Gastroesophageal sphincter (tissue), 4 donors: ENCODE measurements at regions not wholly inside any gene's neighbourhood (a gene's known extent, or its start where the extent isn't known, plus 50 kb on each side); places are given as distances from the start of the nearest gene placed in this dataset.

Experiments
- ATAC-seq: fragments of 150-250 bp; one replicate; pipeline ENCODE4 v1.9.1; 2016; ENCODE audit warnings: mild to moderate bottlenecking, moderate library complexity
- H3K27ac ChIP-seq, 4 donors: fragments of 200-600 bp; sonication (generic) in 3 of 4; 1 replicate in 3 of 4; 2 replicates in 1 of 4; pipeline ENCODE4 v1.5.1; 2016 to 2019
- H3K27me3 ChIP-seq: fragments of 200-600 bp; sonication (generic); one replicate; pipeline ENCODE4 v1.5.1; 2019
- H3K36me3 ChIP-seq, 2 donors: fragments of 200-600 bp; sonication (generic); one replicate each; pipeline ENCODE4 v1.5.1; 2019; ENCODE audit warnings: control low read depth in 1 of 2
- H3K4me1 ChIP-seq, 3 donors: fragments of 200-600 bp; sonication (generic); 1 replicate in 2 of 3; 2 replicates in 1 of 3; pipeline ENCODE4 v1.5.1; 2016 to 2019; ENCODE audit warnings: control low read depth in 2 of 3
- H3K4me3 ChIP-seq, 2 donors: fragments of 200-600 bp; sonication (generic); one replicate each; pipeline ENCODE4 v1.5.1; 2019; ENCODE audit warnings: mild to moderate bottlenecking in 1 of 2, moderate library complexity in 1 of 2
- H3K9me3 ChIP-seq, 3 donors: fragments of 200-600 bp; sonication (generic); one replicate each; pipeline ENCODE4 v1.5.1; 2017 to 2019; ENCODE audit warnings: control low read depth in 2 of 3
- CTCF ChIP-seq, 4 experiments: fragments of 200-600 bp in 2 of 4; fragments of 450-650 bp in 2 of 4; sonication (generic) in 1 of 4; IDR thresholded peaks; one replicate each; pipeline ENCODE4 v1.5.1; 2017 to 2019; ENCODE audit warnings: antibody characterized with exemption in 4 of 4, mild to moderate bottlenecking in 2 of 4, moderate library complexity in 2 of 4
- EP300 ChIP-seq: sonication (generic); formaldehyde crosslinking; IDR thresholded peaks from one replicate; pipeline ENCODE4 v1.6.1; 2017; ENCODE audit warnings: antibody characterized with exemption, mild to moderate bottlenecking
- POLR2A ChIP-seq, 2 donors: fragments of 450-650 bp; IDR thresholded peaks; one replicate each; pipeline ENCODE4 v1.6.1; 2017; ENCODE audit warnings: antibody characterized with exemption in 2 of 2, mild to moderate bottlenecking in 2 of 2, moderate library complexity in 1 of 2
- POLR2AphosphoS5 ChIP-seq: sonication (generic); formaldehyde crosslinking; IDR thresholded peaks from one replicate; pipeline ENCODE4 v1.6.1; 2017; ENCODE audit warnings: antibody characterized with exemption
- WGBS, 2 donors: methylation state at CpG; one replicate each; pipeline ENCODE4 v1.1.5; 2018; ENCODE audit warnings: low coverage in 1 of 2; 5-methylcytosine and 5-hydroxymethylcytosine counted together

GRCh38 chrX:137178392-137178791, 144.6 kb upstream of the GPR101 start:
- WGBS, 2 donors: 6 to 13% methylated on average over 2 to 3 of the region's 3 CpGs
- Histone ChIP-seq H3K36me3 (no peaks in the 10 kb centered on the region), H3K27ac (no peak overlapping the region)

GRCh38 chrX:137172317-137172948, 138.6 kb upstream of the GPR101 start:
- 70 to 79% methylated on average over 3 of the region's 3 CpGs for WGBS, 2 donors
- no peak overlapping the region for H3K4me3 ChIP-seq
- no peak for TF ChIP-seq EP300
- TF ChIP-seq CTCF (IDR thresholded peaks at IDR 0.05): no peak
- TF ChIP-seq POLR2A (IDR thresholded peaks at IDR 0.05): no peak
- no peak for TF ChIP-seq POLR2AphosphoS5
- no peaks in the 10 kb centered on the region for H3K9me3 ChIP-seq
- H3K27me3 ChIP-seq: no peaks in the 10 kb centered on the region
- H3K4me1 ChIP-seq: no peaks in the 10 kb centered on the region
- ATAC-seq: no peak
- H3K36me3 ChIP-seq: no peaks in the 10 kb centered on the region
- H3K27ac ChIP-seq: no peak overlapping the region

More at GRCh38 chrX:137178392-137178791, 144.6 kb upstream of the GPR101 start:
- no peak for ATAC-seq
- H3K27me3 ChIP-seq: no peaks in the 10 kb centered on the region
- no peak overlapping the region for H3K4me3 ChIP-seq
- no peaks in the 10 kb centered on the region for H3K9me3 ChIP-seq
- H3K4me1 ChIP-seq: no peaks in the 10 kb centered on the region
- TF ChIP-seq POLR2AphosphoS5 (no peak), POLR2A (IDR thresholded peaks at IDR 0.05) (no peak)

- no peaks in the 10 kb centered on the region for H3K27me3 ChIP-seq
- ATAC-seq: no peak
These were observed 137.8 kb upstream of the GPR101 start for GRCh38 chrX:137171626-137172025.

GRCh38 chrX:137166591-137166990, 132.8 kb upstream of the GPR101 start:
- Histone ChIP-seq H3K27ac (no peak overlapping the region), H3K36me3 (no peaks in the 10 kb centered on the region), H3K27me3 (no peaks in the 10 kb centered on the region), H3K4me1 (no peaks in the 10 kb centered on the region), H3K9me3 (no peaks in the 10 kb centered on the region), H3K4me3 (no peak overlapping the region)
- TF ChIP-seq POLR2A (IDR thresholded peaks at IDR 0.05): no peak
- TF ChIP-seq EP300: no peak
- TF ChIP-seq CTCF (IDR thresholded peaks at IDR 0.05): no peak
- TF ChIP-seq POLR2AphosphoS5: no peak
- WGBS, 2 donors: 0 to 50% methylated on average over 1 to 2 of the region's 2 CpGs
- ATAC-seq: no peak

More at GRCh38 chrX:137171626-137172025, 137.8 kb upstream of the GPR101 start:
- H3K36me3 ChIP-seq: no peaks in the 10 kb centered on the region
- WGBS, 2 donors: no CpG with 5 or more reads among the region's 1 CpG
- no peak overlapping the region for H3K27ac ChIP-seq
- no peaks in the 10 kb centered on the region for H3K4me1 ChIP-seq
- no peaks in the 10 kb centered on the region for H3K9me3 ChIP-seq
- TF ChIP-seq POLR2AphosphoS5: no peak
- TF ChIP-seq EP300: no peak
- TF ChIP-seq CTCF (IDR thresholded peaks at IDR 0.05): no peak
- TF ChIP-seq POLR2A (IDR thresholded peaks at IDR 0.05): no peak
- no peak overlapping the region for H3K4me3 ChIP-seq

- WGBS, 2 donors: 60 to 90% methylated on average over 3 of the region's 3 CpGs
- TF ChIP-seq EP300: no peak
- TF ChIP-seq CTCF (IDR thresholded peaks at IDR 0.05): no peak
- TF ChIP-seq POLR2AphosphoS5: no peak
- TF ChIP-seq POLR2A (IDR thresholded peaks at IDR 0.05): no peak
- Histone ChIP-seq H3K9me3 (no peaks in the 10 kb centered on the region), H3K36me3 (no peaks in the 10 kb centered on the region), H3K27ac (no peak overlapping the region), H3K4me1 (no peaks in the 10 kb centered on the region), H3K4me3 (no peak overlapping the region), H3K27me3 (no peaks in the 10 kb centered on the region)
- ATAC-seq: no peak
These were observed 130.5 kb upstream of the GPR101 start for GRCh38 chrX:137164329-137164728.
